Eye (tissue), 1 donor: ENCODE measurements at regions not wholly inside any gene's neighbourhood (a gene's known extent, or its start where the extent isn't known, plus 50 kb on each side); places are given as distances from the start of the nearest gene placed in this dataset.

Experiments
- DNase-seq: peaks from one replicate; pipeline ENCODE4 v3.0.0-alpha.2; 2015

- DNase-seq = no peak
Measured at GRCh38 chr10:110355141-110355831, 50.6 kb upstream of the SMNDC1 start.

GRCh38 chr10:110355922-110356627 is 51.4 kb upstream of the SMNDC1 start:
- no peak for DNase-seq

GRCh38 chr10:110356628-110357245 is 52.0 kb upstream of the SMNDC1 start:
- no peak for DNase-seq

- peak; percentile 8 for DNase-seq
Measured at GRCh38 chr10:110357252-110357780, 52.6 kb upstream of the SMNDC1 start.

- no peak for DNase-seq
Measured at GRCh38 chr10:110357871-110358270, 53.2 kb upstream of the SMNDC1 start.

GRCh38 chr10:110358278-110358677 is 53.6 kb upstream of the SMNDC1 start:
- DNase-seq = no peak

- no peak for DNase-seq
Measured at GRCh38 chr10:110358869-110359629, 54.3 kb upstream of the SMNDC1 start.

GRCh38 chr10:110360857-110361474 is 56.2 kb upstream of the SMNDC1 start:
- no peak for DNase-seq

GRCh38 chr10:110361800-110362456 is 57.2 kb upstream of the SMNDC1 start:
- DNase-seq = no peak

- no peak for DNase-seq
Measured at GRCh38 chr10:110363572-110364411, 59.1 kb upstream of the SMNDC1 start.

GRCh38 chr10:110364531-110364937 is 59.8 kb upstream of the SMNDC1 start:
- DNase-seq = no peak

- DNase-seq = no peak
Measured at GRCh38 chr10:110365356-110366143, 60.8 kb upstream of the SMNDC1 start.

- no peak for DNase-seq
Measured at GRCh38 chr10:110366635-110367034, 61.9 kb upstream of the SMNDC1 start.

- no peak for DNase-seq
Measured at GRCh38 chr10:110368002-110368401, 63.3 kb upstream of the SMNDC1 start.

GRCh38 chr10:110368556-110368955 is 63.8 kb upstream of the SMNDC1 start:
- peak; percentile 21 for DNase-seq

GRCh38 chr10:110370006-110370405 is 65.3 kb upstream of the SMNDC1 start:
- DNase-seq = no peak

- no peak for DNase-seq
Measured at GRCh38 chr10:110372656-110373055, 67.9 kb upstream of the SMNDC1 start.

- DNase-seq = no peak
Measured at GRCh38 chr10:110373059-110373458, 68.3 kb upstream of the SMNDC1 start.

- no peak for DNase-seq
Measured at GRCh38 chr10:110373857-110374654, 69.3 kb upstream of the SMNDC1 start.
